NCI-H187 treated with DMSO at 0.1 percent for 48 hours (cell line): ENCODE measurements at regions not wholly inside any gene's neighbourhood (a gene's known extent, or its start where the extent isn't known, plus 50 kb on each side); places are given as distances from the start of the nearest gene placed in this dataset.
"Not testable (repeated sequence)": the region's sequence is repeated elsewhere in the genome, so short reads cannot be mapped to it uniquely, and the experiment has no call there.

Experiments
- DNase-seq: peaks from one replicate; lab custom pipeline; 2025; lab: John Stamatoyannopoulos, UW

- DNase-seq: no peak
These were observed 732.3 kb upstream of the NCAM2 start for GRCh38 chr21:20265707-20266440.

GRCh38 chr21:20266441-20266710 lies 731.8 kb upstream of the NCAM2 start:
- DNase-seq: no peak

GRCh38 chr21:20270365-20271055 lies 727.7 kb upstream of the NCAM2 start:
- DNase-seq: no peak

GRCh38 chr21:20272791-20273362 lies 725.3 kb upstream of the NCAM2 start:
- no peak for DNase-seq

- no peak for DNase-seq
These were observed 721.8 kb upstream of the NCAM2 start for GRCh38 chr21:20276377-20276776.

GRCh38 chr21:20276954-20277353 lies 721.3 kb upstream of the NCAM2 start:
- DNase-seq: no peak

- no peak for DNase-seq
These were observed 714.4 kb upstream of the NCAM2 start for GRCh38 chr21:20283836-20284235.

- DNase-seq: no peak
These were observed 705.9 kb upstream of the NCAM2 start for GRCh38 chr21:20292280-20292679.

GRCh38 chr21:20292854-20293253 lies 705.4 kb upstream of the NCAM2 start:
- DNase-seq: not testable (repeated sequence)

GRCh38 chr21:20301395-20301794 lies 696.8 kb upstream of the NCAM2 start:
- no peak for DNase-seq

- no peak for DNase-seq
These were observed 696.1 kb upstream of the NCAM2 start for GRCh38 chr21:20302084-20302483.

- DNase-seq: no peak
These were observed 691.4 kb upstream of the NCAM2 start for GRCh38 chr21:20306836-20307235.

GRCh38 chr21:20308586-20309315 lies 689.5 kb upstream of the NCAM2 start:
- DNase-seq: no peak

GRCh38 chr21:20311234-20311787 lies 686.9 kb upstream of the NCAM2 start:
- DNase-seq: no peak

- DNase-seq: no peak
These were observed 685.2 kb upstream of the NCAM2 start for GRCh38 chr21:20313013-20313412.

- no peak for DNase-seq
These were observed 683.2 kb upstream of the NCAM2 start for GRCh38 chr21:20315042-20315441.

- no peak for DNase-seq
These were observed 668.6 kb upstream of the NCAM2 start for GRCh38 chr21:20329636-20330035.

GRCh38 chr21:20330652-20331051 lies 667.6 kb upstream of the NCAM2 start:
- no peak for DNase-seq

GRCh38 chr21:20334585-20334984 lies 663.6 kb upstream of the NCAM2 start:
- no peak for DNase-seq

- no peak for DNase-seq
These were observed 656.8 kb upstream of the NCAM2 start for GRCh38 chr21:20341431-20341830.

GRCh38 chr21:20343186-20343585 lies 655.0 kb upstream of the NCAM2 start:
- DNase-seq: no peak

- DNase-seq: no peak
These were observed 647.1 kb upstream of the NCAM2 start for GRCh38 chr21:20351138-20351537.

- no peak for DNase-seq
These were observed 644.9 kb upstream of the NCAM2 start for GRCh38 chr21:20353351-20353750.
